Upper lobe of right lung (tissue), 1 donor: ENCODE measurements at regions not wholly inside any gene's neighbourhood (a gene's known extent, or its start where the extent isn't known, plus 50 kb on each side); places are given as distances from the start of the nearest gene placed in this dataset.
"Not testable (repeated sequence)": the region's sequence is repeated elsewhere in the genome, so short reads cannot be mapped to it uniquely, and the experiment has no call there.

ENCODE experiments used
- ATAC-seq: fragments of 200-7000 bp; cut with Tn5 transposase; one replicate; pipeline ENCODE4 v1.9.1; 2020; ENCODE audit warnings: mild to moderate bottlenecking, moderate library complexity
- DNase-seq: peaks from one replicate; pipeline ENCODE4 v3.0.0-alpha.2; 2020
- H3K27ac ChIP-seq: fragments of 200-600 bp; one replicate; pipeline ENCODE4 v1.8.0; 2022
- H3K27me3 ChIP-seq: fragments of 200-600 bp; one replicate; pipeline ENCODE4 v1.8.0; 2022; ENCODE audit warnings: mild to moderate bottlenecking
- H3K36me3 ChIP-seq: fragments of 200-600 bp; one replicate; pipeline ENCODE4 v1.8.0; 2022
- H3K4me1 ChIP-seq: fragments of 200-600 bp; one replicate; pipeline ENCODE4 v1.8.0; 2022
- H3K4me3 ChIP-seq: fragments of 200-600 bp; one replicate; pipeline ENCODE4 v1.8.0; 2022; ENCODE audit warnings: mild to moderate bottlenecking
- H3K9me3 ChIP-seq: fragments of 200-600 bp; one replicate; pipeline ENCODE4 v1.8.0; 2022
- CTCF ChIP-seq: fragments of 200-600 bp; IDR thresholded peaks from one replicate; pipeline ENCODE4 v1.8.0; 2022; ENCODE audit warnings: antibody characterized with exemption
- intact Hi-C: fragments of 100-400 bp; cut with DNase I; formaldehyde crosslinking; loops from one replicate; pipeline ENCODE4 v1.11.0; 2022
- donor health status: DM: no; HTN: yes; CAD: no; lungs with severe emphysema.

DNA sequence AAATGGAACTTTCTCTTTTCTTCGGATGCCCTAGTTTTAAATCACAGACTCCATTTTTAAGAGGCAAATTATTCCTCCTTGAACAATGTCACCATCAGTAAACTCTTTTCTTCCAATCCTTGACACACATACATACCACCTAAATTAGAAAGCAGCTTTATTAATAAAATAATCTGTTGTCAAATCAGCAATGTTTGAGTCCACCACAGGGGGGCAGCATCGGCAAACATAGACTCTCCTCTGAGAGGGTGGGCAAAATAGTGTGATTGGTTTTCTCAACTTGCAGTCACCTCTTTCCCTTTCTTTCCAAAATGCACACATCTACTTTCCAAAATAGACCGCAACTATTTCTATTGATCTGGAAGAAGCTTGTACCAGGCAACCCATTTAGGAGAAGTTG, 438.4 kb upstream of the OR4E1 start:
- Histone ChIP-seq H3K9me3 (no peaks in the 10 kb centered on the region), H3K27ac (no peak overlapping the region), H3K27me3 (no peaks in the 10 kb centered on the region), H3K4me1 (no peaks in the 10 kb centered on the region), H3K36me3 (no peaks in the 10 kb centered on the region), H3K4me3 (no peak overlapping the region)
- TF ChIP-seq CTCF: peak; percentile 45
- DNase-seq: no peak
- intact Hi-C loops: no loop called here
- peak; percentile 13 for ATAC-seq

DNA sequence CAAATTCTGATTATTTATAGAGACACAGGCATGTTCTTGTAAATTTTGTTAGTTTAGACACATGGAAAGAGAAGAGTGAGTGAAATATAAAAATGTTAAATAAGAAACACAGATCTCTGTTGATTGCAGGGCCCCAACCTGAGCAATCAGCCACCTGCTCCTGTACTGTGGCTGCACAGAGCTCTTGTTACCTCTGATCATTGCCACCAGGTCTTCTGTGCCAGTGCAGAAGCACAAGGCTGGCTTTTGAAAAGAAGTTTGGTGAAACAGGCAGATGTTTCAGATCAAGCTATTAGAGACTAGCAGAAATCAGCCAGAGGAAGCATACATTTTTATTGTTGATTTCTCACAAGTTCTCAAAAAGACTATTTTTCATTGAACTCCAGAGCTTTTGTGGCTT, 434.1 kb upstream of the OR4E1 start:
- ATAC-seq: no peak
- Histone ChIP-seq H3K4me1 (no peaks in the 10 kb centered on the region), H3K36me3 (no peaks in the 10 kb centered on the region), H3K4me3 (no peak overlapping the region), H3K27ac (no peak overlapping the region), H3K9me3 (no peaks in the 10 kb centered on the region), H3K27me3 (no peaks in the 10 kb centered on the region)
- intact Hi-C loops: no loop called here
- no peak for TF ChIP-seq CTCF
- DNase-seq: no peak

DNA sequence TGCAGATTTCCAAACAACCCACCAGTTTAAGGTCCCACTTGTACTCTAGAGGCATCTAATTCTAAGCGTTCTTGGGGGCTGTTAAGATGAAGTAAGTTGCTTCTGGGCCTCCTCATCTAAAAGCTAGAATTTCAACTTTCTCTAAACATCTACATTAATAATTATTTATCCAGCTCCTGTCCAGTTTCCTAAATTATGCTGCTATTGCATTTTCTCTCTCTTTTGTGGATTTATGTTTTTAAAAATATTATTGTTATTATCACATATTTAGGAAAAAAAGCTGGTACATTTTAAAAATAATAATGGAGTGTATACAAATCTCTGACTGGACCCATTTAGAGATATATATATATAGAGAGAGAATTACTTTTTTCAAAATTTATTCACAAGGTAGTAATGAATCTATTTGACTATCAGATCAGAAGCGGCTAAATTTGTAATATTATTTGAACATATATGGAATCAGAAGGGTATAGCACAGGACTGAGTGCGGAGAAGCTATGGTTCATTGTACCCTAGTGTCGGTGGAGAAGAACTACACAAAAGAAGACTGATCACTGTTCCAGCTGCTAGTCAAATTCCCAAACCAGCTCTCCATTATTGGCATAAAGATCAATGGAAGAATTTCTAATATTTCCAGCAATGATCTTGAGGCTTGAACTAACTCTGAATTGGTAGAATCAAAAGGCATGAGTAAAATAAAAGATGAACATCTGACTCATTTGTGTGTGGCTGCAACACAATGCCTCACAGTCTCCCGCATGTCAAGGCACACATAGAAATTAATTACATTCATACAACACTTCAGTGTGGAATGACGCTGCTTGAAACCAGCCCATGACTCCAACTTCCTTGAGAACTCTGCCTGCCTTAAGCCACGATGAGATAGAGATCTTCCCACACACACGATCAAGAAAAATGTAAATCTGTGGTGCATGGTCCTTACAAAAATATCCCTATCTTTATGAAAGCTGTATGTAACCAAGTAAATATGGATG, 433.4 kb upstream of the OR4E1 start:
- intact Hi-C loops: no loop called here
- no peak overlapping the region for H3K4me3 ChIP-seq
- ATAC-seq (no peak), DNase-seq (no peak)
- no peak overlapping the region for H3K27ac ChIP-seq
- H3K9me3 ChIP-seq: no peaks in the 10 kb centered on the region
- H3K27me3 ChIP-seq: no peaks in the 10 kb centered on the region
- H3K36me3 ChIP-seq: no peaks in the 10 kb centered on the region
- no peak for TF ChIP-seq CTCF
- no peaks in the 10 kb centered on the region for H3K4me1 ChIP-seq

DNA sequence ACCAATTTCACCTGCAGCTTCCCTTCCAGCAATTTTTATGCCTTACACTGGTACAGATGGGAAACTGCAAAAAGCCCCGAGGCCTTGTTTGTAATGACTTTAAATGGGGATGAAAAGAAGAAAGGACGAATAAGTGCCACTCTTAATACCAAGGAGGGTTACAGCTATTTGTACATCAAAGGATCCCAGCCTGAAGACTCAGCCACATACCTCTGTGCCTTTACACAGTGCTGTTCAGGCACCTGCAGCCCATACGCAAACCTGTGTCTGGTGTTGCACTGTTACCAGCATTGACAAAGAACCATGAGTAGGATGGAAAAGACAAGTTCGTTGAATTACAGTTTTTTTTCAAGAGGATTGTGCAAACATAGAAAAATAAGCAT, 432.0 kb upstream of the OR4E1 start:
- intact Hi-C loops: no loop called here

GRCh38 chr14:22105006-22105623, 431.5 kb upstream of the OR4E1 start:
- no peaks in the 10 kb centered on the region for H3K36me3 ChIP-seq
- no peak for DNase-seq
- H3K27me3 ChIP-seq: no peaks in the 10 kb centered on the region
- H3K9me3 ChIP-seq: no peaks in the 10 kb centered on the region
- intact Hi-C loops: no loop called here
- no peak for ATAC-seq
- no peak overlapping the region for H3K27ac ChIP-seq
- TF ChIP-seq CTCF: no peak
- H3K4me3 ChIP-seq: no peak overlapping the region
- H3K4me1 ChIP-seq: no peaks in the 10 kb centered on the region

More for the DNA sequence above, 432.0 kb upstream of the OR4E1 start:
- no peak for TF ChIP-seq CTCF
- Histone ChIP-seq H3K27ac (no peak overlapping the region), H3K9me3 (no peaks in the 10 kb centered on the region), H3K4me3 (no peak overlapping the region), H3K4me1 (no peaks in the 10 kb centered on the region), H3K36me3 (no peaks in the 10 kb centered on the region), H3K27me3 (no peaks in the 10 kb centered on the region)
- no peak for DNase-seq
- ATAC-seq: no peak

- H3K27ac ChIP-seq, H3K36me3 ChIP-seq, DNase-seq, H3K4me1 ChIP-seq, H3K27me3 ChIP-seq, H3K4me3 ChIP-seq, intact Hi-C loops, H3K9me3 ChIP-seq, ATAC-seq: not testable (repeated sequence)
These were observed 427.1 kb upstream of the OR4E1 start for GRCh38 chr14:22100764-22101120.
